ENCODE measurements at regions not wholly inside any gene's neighbourhood (a gene's known extent, or its start where the extent isn't known, plus 50 kb on each side); places are given as distances from the start of the nearest gene placed in this dataset.
A peak's percentile ranks its signal among the peaks of the same experiment; 100 is the strongest.
"Not testable (repeated sequence)": the region's sequence is repeated elsewhere in the genome, so short reads cannot be mapped to it uniquely, and the experiment has no call there.

DNA sequence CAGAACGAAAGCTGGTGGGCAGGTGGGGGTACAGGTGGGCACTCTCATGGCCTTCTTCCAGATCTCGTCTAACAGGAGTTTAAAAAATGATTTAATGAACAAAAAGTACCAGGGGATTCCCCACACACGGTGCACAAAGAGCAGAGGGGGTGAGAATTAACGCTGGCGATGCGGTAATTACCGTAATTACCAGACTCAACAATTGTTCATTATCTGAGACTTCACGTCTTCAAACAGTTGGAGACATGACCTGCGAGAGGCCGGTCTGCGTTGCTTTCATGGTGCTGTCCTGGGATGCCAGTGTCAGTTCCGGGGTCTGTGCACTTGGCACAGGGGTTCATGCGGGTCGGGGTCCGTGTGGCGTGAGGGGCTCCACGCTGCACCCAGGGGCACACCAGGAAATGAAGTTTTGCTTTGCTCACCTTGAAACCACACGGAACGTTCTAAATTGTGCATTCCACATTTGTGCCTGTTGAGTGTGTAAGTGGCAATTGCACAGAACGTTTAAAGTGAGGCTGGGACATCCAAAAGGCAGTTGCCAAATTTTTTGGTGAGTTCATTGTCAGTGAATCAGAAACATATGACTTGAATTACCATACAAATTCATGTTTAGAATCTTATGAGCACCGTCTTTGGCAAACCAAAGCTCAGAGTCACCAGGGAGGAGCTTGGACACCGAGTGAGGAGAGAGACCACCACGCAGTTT is 256.4 kb upstream of the IRX1 start:
- no peak for DNase-seq

DNA sequence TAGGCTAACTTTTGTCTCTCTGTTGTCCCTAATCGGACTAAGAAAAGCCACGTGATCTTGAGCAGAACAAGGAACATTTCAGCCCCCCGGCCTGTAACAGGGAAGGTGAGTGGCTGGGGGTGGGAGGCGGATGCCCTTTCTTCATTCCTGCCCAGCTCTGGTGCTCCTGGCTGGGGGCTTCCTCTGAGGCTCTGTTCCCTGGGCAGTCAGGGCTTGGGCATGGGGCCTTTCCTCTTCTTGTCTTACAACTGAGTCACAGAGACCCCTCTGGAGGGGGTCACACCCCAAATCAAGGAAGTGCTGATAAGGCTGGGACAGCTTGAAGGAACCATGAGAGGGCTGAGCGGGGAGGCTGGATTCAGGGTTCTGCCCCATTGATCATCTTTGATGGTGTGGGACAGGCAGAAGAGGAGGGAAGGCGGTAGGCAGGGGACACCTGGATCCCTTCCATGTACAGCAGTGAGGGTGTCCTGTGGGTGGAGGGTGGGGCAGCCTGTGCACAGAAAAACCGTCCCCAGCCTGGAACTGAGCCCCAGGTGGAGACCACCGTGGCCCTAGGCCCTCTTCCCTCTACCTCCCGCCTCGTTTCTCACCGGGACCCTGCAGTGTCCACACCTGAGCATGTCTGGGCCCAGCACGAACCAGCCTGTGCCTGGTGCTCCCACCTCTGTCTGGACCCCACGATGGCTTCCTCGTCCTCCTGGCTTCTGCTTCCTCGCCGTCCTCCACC is 257.7 kb upstream of the IRX1 start:
- no peak for DNase-seq

DNA sequence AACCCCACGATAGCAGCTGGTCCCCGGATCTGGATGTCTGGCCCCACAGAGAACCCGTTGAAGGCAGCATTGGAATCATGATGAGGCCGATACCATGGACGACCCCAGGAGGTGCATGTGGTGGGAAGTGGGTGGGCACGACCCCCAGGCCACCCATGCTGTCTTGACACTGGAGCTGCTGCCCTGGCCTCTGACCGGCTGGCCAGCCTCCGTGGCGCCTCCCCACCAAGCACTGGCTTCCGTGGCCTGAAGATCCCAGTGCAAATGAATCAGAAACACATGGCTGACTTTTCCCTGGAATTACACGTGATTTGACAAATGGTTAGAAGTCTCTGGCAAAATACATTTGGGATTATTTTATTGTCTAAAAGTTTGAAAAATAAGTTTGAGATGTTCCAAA is 259.0 kb upstream of the IRX1 start:
- DNase-seq, result no peak

DNA sequence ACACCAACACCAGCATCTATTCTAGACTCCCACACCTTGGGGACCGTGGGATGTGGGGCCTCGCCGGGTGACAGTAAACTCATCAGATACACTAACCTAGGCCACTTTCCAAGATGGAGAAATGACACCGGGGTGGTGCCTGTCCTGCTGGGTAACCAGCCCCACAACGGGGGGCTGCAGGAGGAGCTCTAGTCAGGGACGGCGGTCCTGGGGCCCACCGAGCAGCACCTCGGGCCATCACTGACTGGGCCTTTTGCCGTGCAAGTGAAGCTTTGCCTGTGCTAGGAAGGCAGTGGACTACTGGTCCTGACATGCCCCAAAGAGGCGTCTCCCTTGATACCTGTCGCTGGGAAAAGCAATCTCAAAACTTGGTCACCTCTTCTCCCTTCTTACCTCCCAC is 260.3 kb upstream of the IRX1 start:
- no peak for DNase-seq

DNA sequence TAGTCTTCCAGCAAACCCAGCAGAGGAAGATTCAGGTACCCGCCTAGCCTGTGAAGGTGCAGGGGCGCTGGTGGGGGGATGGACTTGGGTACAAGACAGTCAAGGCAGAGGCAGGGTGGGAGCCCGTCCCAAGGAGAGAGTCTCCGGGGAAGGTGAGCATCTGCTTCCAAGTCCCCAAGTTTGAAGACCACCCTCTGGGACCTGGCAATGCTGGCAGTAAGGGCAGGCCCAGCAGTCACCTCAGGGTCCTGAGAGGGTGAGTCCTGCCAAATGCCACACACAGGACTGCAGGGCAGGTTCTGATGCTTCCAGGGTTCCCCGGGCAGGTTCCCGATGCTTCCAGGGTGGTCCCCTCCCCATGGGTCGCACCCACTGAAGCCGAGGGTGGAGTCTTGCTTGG is 261.8 kb upstream of the IRX1 start:
- no peak for DNase-seq

DNA sequence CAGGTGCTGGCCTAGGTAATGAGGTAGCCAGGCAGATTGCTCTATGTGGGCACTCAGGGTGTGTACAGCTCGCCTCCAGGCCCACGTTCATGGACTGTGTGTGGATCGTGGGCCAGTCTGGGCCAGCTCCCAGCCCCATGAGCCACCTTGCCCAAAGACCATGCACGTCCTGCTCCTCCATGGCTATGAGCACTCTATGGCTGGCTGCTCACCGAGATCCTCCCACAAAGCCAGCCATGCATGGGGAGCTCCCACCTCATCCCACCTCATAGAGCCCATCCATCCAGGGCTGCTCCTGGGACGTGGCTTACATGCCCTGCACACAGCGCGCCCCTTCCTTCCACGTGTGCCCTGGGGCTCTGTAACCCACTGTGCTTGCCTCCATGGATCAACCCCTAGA is 262.5 kb upstream of the IRX1 start:
- DNase-seq, result no peak

DNA sequence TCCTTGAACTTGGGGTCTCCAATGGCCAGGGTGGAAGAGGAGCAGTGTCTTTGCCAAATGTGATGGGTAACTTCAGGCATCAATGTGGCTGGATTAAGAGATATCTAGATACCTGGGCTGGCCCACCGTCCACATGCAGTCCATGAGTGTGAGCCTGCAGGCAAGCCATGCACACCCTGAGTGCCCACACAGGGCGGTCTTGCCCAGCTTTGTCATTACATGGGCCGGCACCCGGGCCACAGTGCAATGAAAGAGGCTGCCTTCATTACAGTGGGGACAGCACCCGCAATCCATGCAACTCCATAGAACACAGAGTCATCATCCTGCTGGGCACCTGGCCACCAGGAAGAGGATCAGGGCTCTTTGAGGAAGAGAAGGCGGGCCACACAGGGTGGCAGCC is 263.8 kb upstream of the IRX1 start:
- no peak for DNase-seq

DNA sequence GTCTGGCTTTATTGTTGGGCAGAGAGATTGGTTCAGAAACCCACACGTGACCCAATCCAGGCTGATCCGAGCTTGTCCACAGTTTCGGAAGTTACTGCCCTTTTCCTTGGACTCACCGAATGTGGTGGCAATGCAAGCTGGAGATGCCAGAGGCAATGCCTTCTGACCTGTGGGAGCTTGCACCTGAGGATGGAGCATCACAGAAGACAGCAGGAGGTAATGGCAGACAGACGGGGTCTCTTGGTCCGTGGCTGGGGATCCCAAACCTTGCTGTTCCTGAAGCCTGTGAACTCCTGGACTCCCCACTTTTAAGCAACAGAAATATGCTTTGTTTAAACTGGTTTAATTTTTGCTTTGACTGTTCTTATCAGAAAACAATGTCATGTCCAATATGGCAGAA is 265.2 kb upstream of the IRX1 start:
- no peak for DNase-seq

DNA sequence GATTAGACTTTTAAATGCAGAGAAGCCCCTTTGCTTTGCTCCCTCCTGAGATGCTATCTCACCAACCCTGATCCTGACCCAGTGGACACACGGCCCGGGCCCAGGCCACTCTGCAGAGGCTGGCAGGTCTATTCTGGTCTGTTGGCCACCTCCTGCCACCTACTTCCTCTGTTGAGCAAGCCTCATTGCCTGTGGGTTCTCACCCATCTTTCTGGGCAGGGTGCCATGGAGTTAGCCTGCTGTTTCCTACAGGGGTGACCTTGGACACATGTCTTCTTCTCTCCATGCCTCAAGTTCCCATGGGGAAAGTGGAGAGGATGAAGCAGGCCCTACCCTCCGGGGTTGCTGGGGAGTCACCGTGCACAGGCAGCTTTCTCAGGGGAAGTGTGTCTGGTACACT is 266.2 kb upstream of the IRX1 start:
- no peak for DNase-seq

DNA sequence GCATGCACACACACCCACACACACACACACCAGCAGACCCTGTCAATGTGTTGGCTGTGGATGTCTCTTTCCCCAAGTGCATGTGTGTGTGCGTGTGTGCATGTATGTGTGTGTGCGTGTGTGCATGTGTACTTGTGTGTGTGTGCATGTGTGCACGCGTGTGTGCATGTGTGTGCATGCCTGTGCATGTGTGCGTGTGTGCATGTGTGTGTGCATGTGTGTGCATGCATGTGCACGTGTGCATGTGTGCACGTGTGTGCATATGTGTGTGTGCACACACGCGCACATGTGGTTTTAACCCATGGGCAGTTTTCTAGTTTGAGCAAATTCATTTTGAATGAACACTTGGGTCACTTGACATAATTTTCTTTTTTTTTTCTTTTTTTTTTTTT is 268.8 kb upstream of the IRX1 start:
- DNase-seq, result no peak

DNA sequence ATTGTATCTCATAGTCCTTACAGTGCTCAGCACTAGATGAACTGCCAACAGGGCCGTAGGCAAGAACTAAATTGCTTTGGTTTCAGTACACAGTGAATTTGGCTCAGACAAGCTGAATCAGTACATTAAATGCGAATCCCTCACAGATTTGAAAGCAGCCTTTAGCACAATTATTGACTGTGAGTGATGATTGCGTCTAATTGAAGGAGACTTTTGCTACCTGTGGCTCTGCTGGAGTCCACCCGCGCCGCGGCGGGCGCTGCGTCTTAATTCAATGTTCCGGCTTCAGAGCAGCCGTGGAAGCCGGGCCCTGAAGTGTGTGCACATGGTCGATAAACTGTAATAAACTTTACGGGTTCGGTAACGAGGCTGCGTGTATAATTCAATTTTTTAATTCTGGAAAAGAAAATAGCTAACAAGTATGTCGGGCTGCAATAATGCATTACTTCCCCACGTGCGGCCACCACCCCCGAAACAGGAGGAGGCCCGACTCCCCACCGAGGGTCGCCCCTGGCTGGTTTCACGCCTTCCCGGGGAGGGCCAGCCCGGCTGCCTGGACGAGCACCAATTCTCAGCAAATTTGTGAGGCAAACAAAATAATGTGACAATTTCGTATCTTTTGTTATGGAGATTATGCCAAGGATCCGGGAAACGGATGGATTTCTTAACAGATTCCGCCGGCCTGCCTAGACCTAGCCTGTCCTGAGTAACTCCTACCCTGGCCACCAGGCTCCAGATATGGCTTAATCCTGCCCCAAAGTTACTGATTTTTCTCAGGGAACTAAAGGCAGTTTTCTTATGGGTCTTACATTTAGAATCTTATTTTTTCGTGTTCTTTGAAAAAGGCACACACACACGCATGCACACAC is 269.4 kb upstream of the IRX1 start:
- no peak for DNase-seq

DNA sequence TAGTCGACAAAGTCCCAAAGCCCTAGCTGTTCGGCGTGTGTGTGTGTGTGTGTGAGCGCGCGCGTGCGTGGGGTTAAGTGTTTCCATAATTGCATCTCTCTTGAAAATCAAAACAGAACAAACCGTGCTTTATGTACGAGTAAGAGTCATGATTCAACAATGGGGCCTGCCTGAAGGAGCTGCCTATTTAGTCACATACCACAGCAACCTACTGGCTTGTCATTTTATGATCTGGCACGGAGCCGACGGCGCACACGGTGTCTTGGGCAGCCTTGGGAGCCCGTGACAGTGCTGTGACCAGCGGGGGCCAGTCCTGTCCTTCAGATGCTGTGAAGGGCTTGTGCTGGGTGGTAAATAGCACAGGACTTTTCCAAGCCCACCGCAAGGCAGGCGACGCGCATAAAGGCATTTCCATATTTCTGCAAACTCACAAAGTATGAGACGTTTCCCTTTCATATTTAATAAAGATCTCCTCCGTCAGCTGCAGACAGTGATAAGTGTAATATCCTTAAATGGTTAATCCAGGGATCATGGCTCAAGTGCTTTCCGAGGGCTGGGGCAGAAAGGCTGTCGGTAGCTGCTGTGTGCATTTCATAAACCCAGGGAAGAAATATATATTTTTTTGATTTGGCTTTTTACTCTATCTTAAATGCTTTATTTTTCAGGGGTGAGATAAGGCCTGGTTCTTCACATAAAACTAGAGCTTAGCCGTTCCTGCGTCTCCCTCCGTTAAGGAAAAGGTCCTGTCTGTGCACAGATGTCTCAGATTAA is 270.2 kb upstream of the IRX1 start:
- DNase-seq, result peak; percentile 21

DNA sequence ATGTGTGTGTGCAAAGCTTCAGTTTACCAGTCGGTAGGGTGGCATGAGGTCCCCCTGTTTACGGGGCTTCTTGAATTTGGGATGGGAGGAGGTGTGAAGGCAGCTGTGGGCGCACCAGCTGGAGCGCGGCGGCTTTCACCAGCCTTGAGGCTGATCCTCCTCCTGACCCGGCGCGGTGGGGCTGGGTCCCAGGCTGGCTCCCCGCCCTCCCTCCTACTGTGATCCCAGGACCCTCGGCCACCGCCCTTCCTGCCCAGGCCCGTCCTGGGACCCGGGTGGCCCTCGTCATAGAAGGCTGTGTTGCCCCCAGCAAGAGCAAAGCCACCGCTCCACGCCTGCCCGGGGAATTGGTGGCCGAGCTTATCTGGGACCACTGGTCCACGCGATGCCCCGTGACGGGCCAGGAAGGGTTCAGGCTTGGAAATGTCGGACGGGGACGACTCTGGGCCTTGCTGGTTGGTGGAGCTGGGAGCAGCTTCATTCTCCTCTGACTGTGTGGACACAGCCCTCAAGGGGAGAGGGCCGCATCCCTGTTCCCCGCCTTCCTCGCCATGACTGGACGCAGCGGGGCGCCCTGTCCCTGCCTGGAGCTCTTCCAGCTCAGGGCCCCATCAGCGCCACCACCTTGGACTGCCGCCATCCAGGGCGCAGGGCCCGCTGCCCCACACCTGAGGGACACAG is 271.1 kb upstream of the IRX1 start:
- no peak for DNase-seq

DNA sequence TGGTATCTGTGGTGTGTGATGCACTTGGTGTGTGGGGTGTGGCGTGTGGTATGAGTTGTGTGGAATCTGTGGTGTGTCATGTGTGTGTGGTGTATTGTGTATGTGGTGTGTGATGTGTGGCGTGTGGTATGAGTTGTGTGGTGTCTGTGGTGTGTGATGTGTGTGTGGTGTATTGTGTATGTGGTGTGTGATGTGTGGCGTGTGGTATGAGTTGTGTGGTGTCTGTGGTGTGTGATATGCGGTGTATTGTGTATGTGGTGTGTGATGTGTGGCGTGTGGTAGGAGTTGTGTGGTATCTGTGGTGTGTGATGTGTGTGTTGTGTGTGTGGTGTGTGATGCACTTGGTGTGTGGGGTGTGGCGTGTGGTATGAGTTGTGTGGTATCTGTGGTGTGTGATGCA is 271.7 kb upstream of the IRX1 start:
- DNase-seq, result not testable (repeated sequence)

DNA sequence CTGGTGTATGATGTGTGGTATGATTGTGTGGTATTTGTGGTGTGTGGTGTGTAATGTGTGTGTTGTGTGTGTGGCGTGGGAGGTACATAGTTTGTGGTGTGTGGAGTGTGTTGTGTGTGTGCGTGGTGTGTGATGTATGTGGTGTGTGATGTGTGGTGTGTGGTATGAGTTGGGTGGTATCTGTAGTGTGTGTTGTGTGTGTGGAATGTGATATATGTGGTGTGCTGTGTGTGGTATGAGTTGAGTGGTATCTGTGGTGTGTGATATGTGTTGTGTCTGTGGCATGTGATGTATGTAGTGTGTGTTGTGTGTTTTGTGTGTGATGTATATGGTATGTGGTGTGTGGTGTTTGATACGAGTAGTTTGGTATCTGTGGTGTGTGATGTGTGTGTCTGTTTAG is 272.5 kb upstream of the IRX1 start:
- no peak for DNase-seq

DNA sequence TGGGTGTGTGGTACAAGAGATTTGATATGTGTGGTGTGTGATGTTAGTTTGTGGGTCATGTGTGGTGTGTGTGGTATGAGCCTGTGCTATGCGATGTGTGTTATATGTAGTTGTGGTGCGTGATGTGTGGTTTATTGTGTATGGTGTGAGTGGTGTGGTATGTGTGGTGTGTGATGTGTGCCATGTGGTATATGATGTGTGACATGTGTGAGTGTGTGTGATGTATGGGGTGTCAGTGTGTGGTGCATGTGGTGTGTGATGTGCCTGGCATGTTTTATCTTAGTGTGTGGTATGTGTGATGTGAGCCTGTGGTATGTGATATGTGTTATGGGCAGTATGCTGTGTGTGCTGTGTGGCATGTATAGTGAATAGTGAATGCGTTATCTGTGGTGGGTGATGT is 273.0 kb upstream of the IRX1 start:
- DNase-seq, result no peak

DNA sequence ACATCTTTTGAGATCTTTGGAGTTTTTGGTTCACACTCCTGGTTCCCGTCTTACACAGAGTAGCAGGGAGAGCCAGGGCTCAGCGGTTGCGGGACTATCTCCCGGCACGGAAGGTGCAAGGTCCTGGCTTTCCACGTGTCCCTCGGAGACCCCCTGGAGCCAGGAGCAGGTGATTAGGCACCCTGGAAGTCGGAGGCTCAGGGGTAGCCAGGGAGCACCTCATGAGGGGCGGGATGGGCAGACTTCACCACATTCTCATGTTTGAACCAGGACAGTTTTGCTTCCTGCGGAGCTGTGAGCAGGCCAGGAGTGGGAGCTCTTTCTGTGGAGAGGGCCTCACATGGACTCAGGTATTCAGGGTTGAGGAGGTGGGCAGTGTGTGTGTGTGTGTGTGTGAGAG is 273.7 kb upstream of the IRX1 start:
- no peak for DNase-seq

DNA sequence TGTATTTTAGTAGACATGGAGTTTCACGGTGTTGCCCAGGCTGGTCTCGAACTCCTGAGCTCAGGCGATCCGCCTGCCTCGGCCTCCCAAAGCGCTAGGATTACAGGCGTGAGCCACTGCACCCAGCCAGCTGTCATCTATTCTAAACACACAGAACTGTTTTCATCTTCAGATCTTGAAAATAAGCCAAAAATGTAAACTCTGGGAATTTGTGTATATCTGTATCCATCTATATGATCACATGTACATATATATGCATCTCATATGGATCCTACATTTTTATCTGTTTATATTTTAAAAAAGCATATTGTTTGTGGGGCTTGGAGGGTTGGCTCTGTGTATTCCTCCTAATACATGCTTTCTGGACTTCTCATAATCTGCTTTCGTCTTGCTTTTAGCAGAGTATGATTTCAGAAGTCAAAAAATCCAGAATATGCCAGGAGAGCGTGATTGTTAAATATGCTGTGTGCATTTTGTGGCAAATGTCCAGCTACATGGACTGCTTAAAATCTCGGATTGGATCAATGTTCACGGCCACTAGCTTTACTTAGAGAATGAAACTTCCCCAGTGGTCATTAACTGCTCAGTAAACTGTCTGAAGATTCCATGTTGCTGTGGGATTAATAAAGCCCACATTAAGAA is 274.4 kb upstream of the IRX1 start:
- no peak for DNase-seq

DNA sequence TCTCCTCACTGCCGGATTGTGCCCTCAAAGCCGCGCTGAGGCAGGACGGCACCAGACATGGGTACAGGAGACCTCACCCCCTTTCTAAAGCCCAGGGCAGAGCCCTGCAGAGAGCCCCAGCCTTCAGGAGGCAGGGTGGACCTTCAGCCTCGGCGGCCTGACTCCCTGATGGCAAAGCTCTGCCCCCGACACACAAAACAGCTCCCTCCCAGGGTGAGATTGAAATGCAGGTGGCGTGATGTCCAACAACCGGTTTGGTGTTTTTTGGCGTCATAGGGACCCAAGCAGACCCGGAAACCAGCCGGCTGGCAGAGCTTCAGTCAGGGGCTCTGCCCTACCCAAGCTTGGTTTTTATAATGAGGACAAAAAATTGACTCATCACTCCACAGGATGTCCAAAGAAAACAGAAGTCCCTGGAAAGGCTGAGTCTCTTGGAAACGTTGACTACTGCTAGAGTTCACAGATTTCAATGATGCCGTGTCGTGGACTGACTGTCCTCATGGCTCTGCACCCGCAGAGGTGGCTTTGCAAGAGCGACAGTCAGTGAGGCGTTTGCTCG is 275.2 kb upstream of the IRX1 start:
- no peak for DNase-seq

DNA sequence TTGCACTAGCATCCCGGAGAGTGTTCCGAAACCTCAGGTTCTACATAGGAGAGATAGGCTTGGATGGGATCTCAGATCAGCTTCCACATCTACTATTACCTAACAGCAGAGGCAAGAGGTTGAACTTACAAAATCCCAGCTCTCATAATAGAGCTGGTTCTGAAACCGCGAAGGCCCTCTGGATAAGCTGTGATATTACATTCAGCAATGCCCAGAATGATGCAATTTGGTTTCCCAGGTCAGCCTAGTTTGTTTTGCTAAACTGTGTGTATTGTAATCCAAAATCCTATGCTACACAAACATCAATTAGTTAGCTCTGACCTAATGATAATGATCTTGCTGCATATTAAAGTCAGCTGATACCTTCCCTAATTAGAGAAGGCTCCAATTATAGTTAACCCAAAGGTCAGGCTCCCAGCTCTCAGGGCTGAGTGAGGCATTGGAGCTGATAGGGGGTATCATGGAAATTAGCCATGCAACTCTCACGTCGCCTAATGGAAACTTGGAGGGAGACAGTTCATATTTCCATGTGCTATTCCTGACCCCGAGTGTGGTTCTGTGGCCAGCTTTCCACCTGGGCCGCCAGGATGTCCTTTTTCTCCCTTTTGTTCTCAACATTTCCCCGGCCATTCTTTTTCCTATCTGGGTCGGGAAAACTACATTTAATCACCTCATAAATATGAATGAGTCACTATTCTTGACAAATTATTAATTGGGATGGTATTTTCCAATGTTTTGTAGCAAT is 278.4 kb upstream of the IRX1 start:
- DNase-seq, result no peak

DNA sequence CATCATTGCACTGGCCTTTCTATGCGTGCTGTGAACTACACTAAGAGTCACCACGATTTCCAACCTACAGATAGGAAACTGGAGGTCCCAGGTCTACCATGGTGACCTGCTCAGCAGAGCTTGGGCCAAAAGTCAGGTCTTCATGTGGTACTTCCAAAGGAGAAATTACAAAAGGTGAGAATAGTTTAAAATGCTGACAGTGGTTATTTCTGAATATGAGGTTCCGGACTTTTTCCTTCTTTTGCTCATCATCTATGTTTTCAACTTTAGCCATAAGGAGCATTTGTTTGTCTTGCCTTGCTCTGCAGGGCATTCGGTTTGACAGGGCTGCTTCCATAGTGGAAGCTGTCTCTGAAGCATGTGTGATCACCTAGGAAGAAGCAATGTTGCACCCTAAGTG is 282.1 kb upstream of the IRX1 start:
- DNase-seq, result no peak

Data from NCI-H1105 (cell line).